T-helper 2 cell treated with Interferon-gamma antibody and Interleukin-4, amounts not matched to agents 100 ng/mL and 5 ng/mL, for 36 hours (primary cell): ENCODE measurements at regions not wholly inside any gene's neighbourhood (a gene's known extent, or its start where the extent isn't known, plus 50 kb on each side); places are given as distances from the start of the nearest gene placed in this dataset.

Experiments
- intact Hi-C: fragments of 100-400 bp; cut with micrococcal nuclease; formaldehyde crosslinking; loops from one replicate; pipeline ENCODE4 v1.15.1; 2023

DNA sequence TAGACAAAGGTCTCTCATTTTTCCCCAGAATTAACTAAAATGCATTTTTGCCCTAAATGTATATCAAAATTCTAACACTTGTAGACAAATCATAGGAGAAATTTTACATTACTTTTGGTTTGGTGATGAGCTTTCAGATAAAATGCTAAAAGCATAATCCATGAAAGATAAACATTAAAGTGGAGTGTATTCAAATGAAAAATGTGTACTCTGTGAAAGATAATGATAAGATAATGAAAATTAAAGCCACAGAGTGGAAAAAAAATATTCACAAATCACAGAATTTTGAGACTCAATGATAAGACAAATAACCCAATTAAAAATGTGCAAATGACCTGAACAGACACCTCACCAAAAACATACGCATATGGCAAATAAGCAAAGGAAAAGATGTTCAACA lies 176.9 kb upstream of the ADAMTS16 start:
- intact Hi-C loops, result no loop called here

DNA sequence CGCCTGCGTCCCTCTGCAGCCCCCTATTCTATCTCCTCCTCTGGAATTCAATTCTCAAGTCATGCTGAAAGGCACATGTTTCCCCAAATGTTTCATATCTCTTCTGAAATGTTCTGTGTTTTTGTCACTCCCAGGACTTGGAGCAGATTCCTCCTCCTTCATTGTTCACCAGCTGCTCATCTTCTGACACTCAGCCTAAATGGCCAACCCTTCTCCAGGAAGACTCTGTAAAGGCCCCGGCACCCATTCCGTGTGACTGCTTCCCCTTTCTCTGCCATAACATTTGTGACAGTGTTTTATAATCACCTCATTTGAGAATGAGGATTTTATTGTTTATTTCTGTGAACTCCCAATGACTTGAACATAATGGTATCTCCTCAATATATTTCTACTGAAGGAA lies 170.8 kb upstream of the ADAMTS16 start:
- intact Hi-C loops, result no loop called here

DNA sequence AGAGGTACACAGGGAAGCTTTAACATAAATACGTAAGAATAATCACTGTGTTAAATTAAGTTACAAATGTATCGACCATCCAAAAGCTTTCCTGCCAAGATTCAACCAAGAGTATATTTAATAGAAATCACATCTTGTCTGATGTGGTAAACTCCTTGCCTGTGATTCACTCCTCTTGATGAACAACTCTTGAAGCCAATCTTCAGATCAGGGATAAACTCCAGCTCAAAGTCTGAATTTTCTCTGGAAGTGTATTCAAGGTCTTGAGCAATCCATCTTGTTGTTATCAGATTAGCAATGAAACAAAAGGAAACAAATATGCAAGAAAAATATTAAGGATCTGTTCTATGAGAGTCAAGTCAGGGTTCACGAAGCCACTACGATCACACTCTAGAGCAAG lies 170.0 kb upstream of the ADAMTS16 start:
- intact Hi-C loops, result no loop called here

DNA sequence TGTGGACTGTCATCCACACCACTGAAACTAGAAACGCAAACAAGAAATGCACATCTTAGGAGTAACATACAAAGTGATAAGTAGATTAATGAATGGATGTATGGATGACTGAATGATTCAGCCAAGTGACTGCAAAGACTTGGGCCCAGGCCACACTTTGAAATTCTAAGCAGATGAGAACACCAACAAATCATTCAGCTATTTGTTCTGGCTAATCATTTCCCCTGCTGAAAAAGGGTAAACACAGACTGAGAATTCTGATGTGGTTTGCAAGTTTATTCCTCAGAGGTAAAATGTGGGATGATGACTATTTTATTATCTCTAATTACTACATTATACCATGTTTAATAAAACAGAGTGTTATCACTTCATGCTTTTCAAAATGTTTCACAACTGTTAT lies 163.2 kb upstream of the ADAMTS16 start:
- intact Hi-C loops, result no loop called here

DNA sequence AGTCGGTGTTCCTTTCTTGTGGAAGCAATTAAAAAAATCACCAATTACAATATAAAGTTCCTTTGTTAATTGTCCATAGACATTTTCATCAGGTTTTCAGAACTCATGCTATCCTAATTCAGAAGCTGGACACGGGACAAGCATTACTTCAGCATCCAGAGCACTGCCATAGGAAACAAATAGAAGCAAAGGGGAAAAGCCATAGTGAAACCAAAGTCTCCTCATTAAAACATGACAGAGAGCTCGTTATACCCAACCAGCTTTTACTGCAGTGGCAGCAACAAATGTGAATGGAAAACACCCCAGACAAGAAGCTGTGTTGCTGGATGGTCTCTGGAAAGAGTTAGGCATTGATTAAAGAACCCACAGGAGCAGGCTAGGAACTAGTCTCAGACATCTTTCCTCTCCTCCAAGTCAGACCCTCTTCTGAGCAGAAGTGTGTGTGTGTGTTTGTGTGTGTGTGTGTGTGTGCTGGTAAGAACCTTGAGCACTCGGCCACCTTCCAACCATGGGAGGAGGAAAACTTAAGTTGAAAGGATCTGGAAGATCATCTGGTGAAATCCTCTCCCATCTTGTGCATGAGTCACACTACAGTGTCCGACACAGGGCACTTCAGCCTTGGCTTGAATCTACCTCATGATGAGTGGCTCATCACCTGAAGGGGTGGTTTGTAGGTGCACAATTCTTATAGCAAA lies 162.6 kb upstream of the ADAMTS16 start:
- intact Hi-C loops, result no loop called here

DNA sequence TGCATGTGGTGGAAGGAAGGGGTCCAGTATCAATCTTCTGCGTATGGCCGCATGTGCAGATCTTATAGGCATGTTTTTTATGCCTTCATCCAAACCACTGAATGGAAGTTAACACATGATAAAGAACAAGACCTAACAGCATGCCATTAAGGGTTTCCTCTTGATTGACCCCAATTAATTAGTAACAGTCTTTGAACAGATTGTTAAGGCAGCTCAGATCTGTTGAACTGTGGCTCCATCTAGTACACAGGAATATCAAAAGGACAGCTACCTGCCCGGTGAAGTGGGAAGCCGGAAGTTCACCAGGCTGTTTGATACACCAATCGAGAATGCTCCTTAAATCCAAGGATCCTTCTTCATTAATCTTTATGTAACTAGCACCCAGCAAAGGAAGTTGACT lies 159.9 kb upstream of the ADAMTS16 start:
- intact Hi-C loops, result no loop called here

DNA sequence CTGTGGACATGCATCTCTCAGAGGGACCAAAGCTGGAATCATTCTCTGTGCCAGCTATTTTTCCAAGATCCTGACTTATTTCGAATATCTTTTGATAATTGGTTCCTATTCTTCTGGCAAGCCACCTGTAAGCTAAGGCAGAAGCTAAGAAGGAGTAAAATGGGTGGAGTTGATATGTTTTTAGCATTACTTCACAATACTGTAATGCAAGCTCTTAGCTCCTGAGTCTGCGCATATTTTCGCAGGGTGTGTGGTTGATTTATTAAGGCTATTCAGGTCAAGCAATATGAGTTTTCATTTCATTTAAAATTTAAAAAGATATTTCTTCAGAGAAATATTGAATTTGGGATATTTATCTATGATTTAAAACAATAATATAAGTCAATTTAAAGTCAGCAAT lies 158.5 kb upstream of the ADAMTS16 start:
- intact Hi-C loops, result no loop called here

DNA sequence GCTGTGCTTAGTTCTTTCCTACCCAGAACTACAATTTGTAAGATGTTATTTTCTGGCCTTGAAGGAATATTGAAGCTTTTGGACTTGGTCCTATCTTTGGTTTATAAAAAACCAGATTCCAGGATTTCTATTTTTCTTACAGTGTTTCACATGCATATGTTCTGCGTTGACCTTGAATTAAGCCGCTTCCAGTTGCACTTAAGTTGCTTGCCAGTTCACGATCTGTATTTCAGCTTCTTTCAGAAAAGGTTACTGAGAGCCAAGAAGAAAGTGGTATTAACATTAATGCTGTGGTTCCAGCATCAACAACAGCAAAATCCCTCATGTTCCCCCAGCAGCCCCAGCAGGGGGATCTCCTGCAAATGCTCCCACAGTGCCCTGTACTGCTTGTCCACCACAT lies 156.4 kb upstream of the ADAMTS16 start:
- intact Hi-C loops, result no loop called here

DNA sequence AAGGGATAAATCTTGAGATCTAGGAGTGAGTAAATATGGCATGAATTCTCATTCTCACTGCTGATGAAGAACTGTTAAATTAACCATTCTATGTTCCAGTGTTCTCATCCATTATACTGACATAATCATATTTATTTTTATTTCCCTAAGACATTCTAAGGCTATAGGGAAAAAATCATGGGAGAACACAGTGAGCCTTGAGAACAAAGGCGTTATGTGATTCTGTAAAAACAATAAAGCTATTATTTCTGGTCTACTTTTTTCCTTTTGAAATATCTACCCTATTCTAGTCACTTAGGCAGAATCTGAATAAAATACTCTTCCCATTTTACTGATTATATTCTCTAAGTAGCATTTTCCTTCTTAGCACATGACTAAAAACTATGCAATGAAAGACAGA lies 155.7 kb upstream of the ADAMTS16 start:
- intact Hi-C loops, result no loop called here

DNA sequence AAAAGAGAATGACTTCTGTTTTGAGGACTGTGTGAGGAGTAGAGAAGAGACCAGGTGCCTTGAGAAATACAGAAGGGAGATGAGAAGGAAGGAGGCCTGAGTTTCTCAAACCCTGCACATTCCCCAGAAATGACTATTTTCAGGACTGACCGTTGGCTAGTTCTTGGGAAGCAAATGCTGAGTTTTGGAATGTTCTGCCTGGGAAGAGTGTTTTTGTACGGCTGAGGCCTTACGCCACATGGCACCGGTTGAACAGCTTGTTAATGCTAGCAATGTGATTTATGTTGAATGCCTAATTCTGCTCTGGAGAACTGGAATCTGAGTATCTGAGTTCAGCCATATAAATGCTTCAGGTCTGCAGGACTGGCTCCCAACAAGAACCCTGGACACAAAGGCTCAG lies 152.7 kb upstream of the ADAMTS16 start:
- intact Hi-C loops, result no loop called here

DNA sequence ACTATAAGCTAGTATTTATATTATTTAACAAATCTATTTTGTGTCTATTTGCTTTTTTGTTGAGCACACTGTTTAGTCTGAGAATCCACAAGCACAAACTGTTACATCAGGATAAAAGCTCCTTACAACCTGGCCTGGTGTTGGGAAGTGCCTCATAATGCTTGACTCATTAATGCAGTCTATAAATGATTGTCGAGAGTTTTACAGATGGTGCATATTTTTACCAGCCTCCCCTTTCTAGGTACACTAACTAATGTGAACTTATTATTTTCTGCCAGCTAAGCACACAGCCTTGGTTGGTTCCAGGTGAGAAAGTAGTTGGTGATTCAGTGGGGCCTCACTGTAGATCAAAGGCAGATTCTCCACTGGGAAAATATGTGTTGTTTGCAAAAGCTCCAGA lies 151.0 kb upstream of the ADAMTS16 start:
- intact Hi-C loops, result no loop called here

DNA sequence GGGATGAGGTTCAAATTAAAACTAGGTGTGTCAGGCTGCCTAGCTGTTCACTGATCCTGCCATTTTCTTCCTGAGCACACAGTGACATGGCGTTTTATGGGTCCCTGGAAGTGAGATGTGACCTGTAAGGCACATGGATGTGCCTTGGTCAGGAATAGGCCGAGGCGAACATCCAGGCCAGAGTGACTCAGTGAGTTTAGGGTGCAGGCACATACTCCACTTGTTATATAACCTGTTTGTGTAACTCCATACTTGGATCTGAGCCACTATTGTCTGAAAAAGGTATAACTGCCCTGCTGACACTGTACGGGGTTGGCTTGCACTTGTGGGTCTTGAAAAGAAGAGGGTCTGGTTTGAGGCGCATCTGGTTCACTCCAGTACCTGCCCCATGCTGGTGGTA lies 150.1 kb upstream of the ADAMTS16 start:
- intact Hi-C loops, result no loop called here

DNA sequence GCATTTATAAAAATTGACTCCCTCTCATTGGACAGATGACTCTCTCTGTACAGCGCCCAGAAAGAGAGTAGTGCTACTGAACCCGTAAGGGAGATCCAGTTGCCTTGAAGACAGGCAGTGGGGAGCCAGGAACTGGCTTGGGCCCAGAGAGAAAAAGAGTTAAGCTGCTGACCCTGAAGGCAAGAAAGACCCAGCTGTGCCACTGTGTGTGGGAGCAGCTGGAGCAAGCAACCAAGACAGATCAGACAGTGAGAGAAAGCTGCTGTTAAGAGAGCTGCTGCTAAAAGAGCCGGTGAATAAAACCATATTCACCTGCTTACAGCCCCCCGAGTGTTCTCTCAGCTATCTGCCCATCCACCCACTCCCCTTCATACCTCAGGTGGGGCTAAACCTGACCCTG lies 149.7 kb upstream of the ADAMTS16 start:
- intact Hi-C loops, result no loop called here

DNA sequence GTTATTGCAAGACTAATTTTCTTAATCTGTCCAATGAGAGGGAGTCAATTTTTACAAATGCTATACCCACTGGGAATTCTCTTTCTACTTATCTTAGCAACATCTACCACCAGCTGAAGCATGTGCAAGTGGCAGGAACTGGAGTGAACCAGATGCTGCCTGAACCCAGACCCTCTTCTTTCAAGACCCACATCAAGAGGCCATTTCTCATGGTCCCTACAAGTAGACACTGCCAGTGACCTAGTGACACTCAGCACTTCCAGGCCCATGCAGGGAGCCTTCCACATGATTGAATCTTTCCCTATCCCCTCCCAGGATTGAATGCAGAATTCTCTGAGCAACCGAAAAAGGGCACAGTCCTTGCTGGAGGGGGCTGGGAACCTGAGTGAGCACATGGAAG lies 148.2 kb upstream of the ADAMTS16 start:
- intact Hi-C loops, result no loop called here

DNA sequence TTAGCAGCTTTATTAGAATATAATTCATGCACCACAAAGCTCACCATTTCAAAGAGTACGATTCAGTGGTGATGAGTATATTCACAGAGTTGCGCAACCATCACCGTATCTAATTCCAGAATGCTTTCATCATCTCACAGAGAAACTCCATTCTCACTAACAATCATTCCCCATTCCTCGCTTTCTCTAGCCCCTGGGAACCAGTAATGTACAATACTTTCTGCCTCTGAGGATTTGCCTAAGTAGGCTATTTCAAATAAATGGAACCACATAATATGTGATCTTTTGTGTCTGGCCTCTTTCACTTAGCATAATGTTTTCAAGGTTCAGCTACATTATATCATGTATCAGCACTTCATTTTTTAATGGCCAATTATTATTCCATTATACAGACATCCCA lies 145.1 kb upstream of the ADAMTS16 start:
- intact Hi-C loops, result no loop called here

DNA sequence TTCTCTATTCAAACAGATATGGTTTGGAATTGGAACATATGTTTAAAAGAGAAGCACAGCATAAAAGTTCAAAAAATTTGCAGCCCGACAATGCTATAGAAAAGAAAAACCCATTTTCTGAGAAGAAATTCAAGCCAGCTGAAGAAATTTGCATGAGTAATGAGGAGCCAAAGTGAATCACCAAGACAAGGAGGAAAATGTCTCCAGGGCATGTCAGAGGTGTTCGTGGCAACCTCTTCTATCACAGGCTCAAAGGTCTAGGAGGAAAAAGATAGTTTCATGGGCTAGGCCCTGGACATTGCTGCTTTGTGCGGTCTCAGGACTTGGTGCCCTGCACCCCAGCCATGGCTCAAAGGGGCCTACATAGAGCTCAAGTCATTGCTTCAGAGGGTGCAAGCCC lies 134.8 kb upstream of the ADAMTS16 start:
- intact Hi-C loops, result no loop called here

DNA sequence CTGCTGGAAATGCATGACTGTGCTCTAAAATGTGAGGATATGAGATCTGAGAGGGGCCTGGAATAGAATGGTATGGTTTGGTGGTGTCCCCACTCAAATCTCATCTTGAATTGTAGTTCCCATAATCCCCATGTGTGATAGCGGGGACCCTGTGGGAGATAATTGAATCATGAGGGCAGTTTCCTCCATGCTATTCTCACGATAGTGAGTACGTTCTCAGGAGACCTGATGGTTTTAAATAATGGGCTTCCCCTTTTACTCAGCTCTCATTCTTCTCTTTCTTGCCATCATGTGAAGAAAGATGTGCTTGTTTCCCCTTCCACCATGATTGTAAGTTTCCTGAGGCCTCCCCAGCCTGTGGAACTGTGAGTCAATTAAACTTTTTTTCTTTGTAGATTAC lies 133.6 kb upstream of the ADAMTS16 start:
- intact Hi-C loops, result no loop called here

DNA sequence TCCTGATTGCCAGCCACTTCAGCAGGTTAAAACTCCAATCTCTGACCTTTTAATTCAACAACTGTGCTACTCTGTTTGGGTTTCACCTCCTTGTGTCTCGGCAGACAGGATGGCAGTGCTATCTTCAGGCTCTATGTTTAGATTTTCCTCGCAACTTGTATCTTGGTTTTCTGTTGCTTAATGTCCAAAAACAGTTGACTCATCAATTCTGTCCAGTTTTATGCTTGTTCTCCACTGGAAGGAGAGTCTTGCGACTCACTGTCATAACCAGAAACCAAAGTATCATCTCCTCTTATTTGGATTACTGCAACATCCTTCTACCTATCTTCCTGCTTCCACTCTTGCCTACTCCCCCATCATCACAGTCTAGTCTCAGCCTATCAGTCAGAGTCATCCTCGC lies 130.9 kb upstream of the ADAMTS16 start:
- intact Hi-C loops, result no loop called here

DNA sequence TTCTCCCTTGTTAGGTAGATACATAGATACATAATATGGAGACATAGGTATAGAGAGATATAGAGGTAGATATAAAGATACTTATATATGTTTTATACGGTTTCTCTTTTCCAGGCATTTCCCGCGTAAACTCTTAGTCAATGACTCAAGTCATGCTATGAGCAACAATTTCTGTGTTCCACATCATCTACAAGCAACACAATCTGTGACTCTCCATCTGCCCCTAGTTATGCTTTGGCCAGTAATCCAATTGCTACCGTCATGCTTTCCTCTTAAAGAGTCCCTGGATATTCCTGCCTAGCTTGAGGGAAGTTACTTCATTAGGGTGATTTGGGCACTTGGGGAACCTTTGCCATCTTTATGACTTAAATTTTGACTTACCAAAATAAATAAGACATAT lies 129.0 kb upstream of the ADAMTS16 start:
- intact Hi-C loops, result no loop called here

DNA sequence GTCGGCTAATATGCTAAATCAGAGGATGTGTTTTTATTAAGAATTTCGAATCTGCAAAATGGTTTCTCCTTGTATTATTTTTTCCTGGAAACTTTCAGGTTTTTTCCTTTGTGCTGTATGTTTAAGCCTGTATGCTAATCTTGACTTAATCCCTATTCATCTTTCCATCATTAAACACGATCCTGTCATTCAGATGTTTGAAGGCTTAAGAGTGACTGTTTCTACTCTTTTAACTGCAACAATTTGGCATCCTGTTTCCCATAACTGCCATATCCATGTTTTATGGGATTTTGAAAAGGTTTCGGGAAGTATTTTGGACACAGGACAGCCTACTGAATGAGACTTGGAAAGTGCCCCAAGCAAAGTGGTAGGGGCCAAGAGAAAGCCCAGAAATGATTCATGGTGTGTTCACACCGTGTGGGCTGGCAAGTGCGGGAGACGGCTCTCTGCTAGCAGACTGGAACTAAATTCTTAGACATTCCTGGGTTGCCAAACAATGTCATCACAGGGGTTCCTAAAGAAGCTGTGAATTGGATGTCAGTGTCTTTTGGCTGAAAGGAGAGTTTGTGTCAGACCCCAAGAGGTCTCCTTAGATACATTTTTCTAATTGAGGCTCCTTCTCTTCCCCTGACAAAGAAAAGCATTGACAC lies 125.4 kb upstream of the ADAMTS16 start:
- intact Hi-C loops, result no loop called here

DNA sequence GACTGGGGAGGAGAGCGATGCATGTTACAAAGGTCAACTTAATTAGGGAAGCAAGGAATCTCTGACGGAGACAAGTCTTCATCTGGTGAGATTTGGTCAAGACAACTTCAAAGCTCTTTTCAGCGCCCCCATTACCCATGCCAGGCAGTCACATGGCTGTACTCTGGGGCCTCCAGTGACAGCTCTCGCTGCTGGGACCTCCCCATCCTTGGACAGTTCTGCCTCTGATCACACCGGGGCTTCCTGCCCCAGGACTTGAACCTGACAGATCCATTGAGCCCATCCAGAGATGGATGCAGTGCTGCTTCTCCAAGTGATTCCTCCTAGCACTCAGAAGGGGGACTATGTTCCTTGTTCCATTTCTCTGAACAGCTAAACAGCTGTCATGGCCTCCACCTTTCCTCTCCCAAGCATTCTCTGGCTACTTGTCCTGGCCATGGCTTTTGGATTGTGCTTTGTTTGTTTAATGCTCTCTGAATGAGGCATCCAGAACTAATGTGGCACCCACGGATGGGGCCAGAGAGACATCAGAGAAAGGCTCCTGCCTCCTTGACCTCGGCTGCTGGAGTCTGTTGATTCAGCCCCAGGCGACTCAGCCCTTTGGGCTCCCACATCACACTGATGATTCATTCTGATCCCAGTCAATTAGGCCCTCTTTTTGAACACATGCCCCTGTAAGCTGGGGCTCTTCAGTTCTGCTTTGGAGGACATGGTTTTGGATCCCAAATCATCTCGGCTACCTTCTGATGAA lies 122.1 kb upstream of the ADAMTS16 start:
- intact Hi-C loops, result no loop called here

DNA sequence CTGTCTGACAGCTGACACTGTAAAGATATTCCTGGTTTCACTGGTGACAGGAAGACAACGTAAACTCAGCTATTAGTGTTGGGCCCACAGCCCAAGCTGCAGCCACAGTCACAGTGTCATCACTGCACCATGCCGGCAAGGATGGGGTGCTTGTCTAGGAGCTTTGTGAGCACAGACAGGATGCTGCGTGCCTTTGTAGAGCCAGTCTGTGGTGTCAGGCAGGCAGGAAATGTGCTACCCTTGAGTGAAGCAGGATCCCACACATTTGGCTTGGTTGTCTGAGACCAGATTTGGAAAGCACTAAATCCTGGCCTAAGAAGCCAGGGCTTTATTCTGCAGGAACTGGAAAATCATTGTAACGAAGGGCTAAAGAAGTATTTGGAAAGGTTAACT lies 121.6 kb upstream of the ADAMTS16 start:
- intact Hi-C loops, result no loop called here

DNA sequence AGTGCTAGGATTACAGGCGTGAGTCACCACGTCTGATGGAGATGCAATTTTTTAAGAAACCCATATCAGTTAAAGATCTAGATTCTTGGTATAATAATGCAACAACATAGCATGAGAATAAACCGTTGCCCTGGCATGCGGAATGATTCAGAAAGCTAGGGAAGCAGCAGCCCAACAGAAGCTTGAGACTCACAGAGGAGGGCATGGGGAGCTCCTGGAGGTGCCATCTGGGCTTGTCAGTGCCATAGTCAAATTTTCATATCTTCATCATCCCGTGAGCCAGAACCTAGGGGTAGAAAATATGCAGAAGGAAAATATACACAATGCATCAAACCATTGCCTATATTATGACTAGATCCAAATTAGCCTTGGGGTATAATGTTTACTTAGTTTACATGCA lies 118.7 kb upstream of the ADAMTS16 start:
- intact Hi-C loops, result no loop called here
